A549 (cell line): ENCODE measurements at regions not wholly inside any gene's neighbourhood (a gene's known extent, or its start where the extent isn't known, plus 50 kb on each side); places are given as distances from the start of the nearest gene placed in this dataset.

Experiments
- ATAC-seq, 2 experiments: fragments of 200-7000 bp in 1 of 2; fragments of >200 bp in 1 of 2; cut with Nextera tagmentation in 1 of 2; cut with Tn5 transposase in 1 of 2; 3 replicates each; pipeline versions ENCODE4 v1.8.0 to v1.9.1; 2018 to 2020; ENCODE audit warnings: mild to moderate bottlenecking in 1 of 2, moderate library complexity in 1 of 2
- CTCF ChIA-PET: fragments of 300-600 bp; sonication (Branson Sonifier 250); formaldehyde crosslinking; extraction: SDS; loops from one replicate; lab custom pipeline; 2021; ENCODE audit warnings: antibody characterized with exemption, inconsistent platforms; lab: Yijun Ruan, JAX
- POLR2A ChIA-PET: fragments of 350-600 bp; formaldehyde crosslinking; extraction: SDS; loops from one replicate; lab custom pipeline; 2021; ENCODE audit warnings: antibody characterized with exemption, inconsistent platforms; lab: Yijun Ruan, JAX
- DNase-seq, 2 experiments: peaks; one replicate each; pipeline versions ENCODE4 v3.0.0 to v3.0.0-alpha.2; 2011 to 2016; ENCODE audit warnings: low read depth in 1 of 2, low spot score in 1 of 2
- FAIRE-seq: peaks from 2 replicates; lab custom pipeline; 2011; peaks lifted over from hg19 to GRCh38; lab: Jason Lieb, UNC
- H3K27ac ChIP-seq, 2 experiments: fragments of >200 bp; sonication (Bioruptor Twin); formaldehyde crosslinking; 3 replicates each; pipeline ENCODE4 v1.5.1; 2016 to 2017
- H3K4me1 ChIP-seq: fragments of >200 bp; sonication (Bioruptor Twin); formaldehyde crosslinking; 3 replicates; pipeline ENCODE4 v1.6.1; 2016
- H3K4me2 ChIP-seq: fragments of >200 bp; sonication (Bioruptor Twin); formaldehyde crosslinking; 3 replicates; pipeline ENCODE4 v1.6.1; 2016
- H3K4me3 ChIP-seq: fragments of >200 bp; sonication (Bioruptor Twin); formaldehyde crosslinking; 3 replicates; pipeline ENCODE4 v1.5.1; 2016
- H3K9me3 ChIP-seq: fragments of >200 bp; sonication (Bioruptor Twin); formaldehyde crosslinking; 3 replicates; pipeline ENCODE4 v1.6.1; 2016
- BHLHE40 ChIP-seq: IDR thresholded peaks from 2 replicates; pipeline ENCODE4 v1.6.1; 2012; ENCODE audit warnings: low read depth, low read length, inconsistent platforms
- EHF ChIP-seq: fragments of 250-450 bp; sonication (Bioruptor Pico); IDR thresholded peaks from 2 replicates; pipeline ENCODE4 v1.5.0; 2020; ENCODE audit warnings: mild to moderate bottlenecking
- EHMT2 ChIP-seq: fragments of 200-600 bp; sonication (generic); IDR thresholded peaks from 2 replicates; pipeline ENCODE4 v1.6.1; 2016; ENCODE audit warnings: antibody characterized with exemption, low read depth, mild to moderate bottlenecking, moderate library complexity
- EP300 ChIP-seq, 2 experiments: fragments of >200 bp; sonication (Bioruptor Twin); formaldehyde crosslinking; IDR thresholded peaks; 2 replicates in 1 of 2; 3 replicates in 1 of 2; pipeline ENCODE4 v1.6.1; 2016 to 2017
- ESRRA ChIP-seq: fragments of 150-350 bp; IDR thresholded peaks from 2 replicates; pipeline ENCODE4 v1.6.1; 2014; ENCODE audit warnings: mild to moderate bottlenecking, low read length, borderline replicate concordance
- FOSL2 ChIP-seq, 2 experiments: fragments of 450-650 bp in 1 of 2; fragments of >200 bp in 1 of 2; sonication (Bioruptor Twin) in 1 of 2; formaldehyde crosslinking; IDR thresholded peaks; 2 replicates each; pipeline versions ENCODE4 v1.5.0 to v1.6.1; 2016 to 2020; ENCODE audit warnings: mild to moderate bottlenecking in 1 of 2, moderate library complexity in 1 of 2
- GATA3 ChIP-seq: IDR thresholded peaks from 2 replicates; pipeline ENCODE4 v1.6.1; 2012; ENCODE audit warnings: borderline replicate concordance
- HDAC2 ChIP-seq: fragments of 200-600 bp; sonication (generic); IDR thresholded peaks from 2 replicates; pipeline ENCODE4 v1.6.1; 2016
- HEYL ChIP-seq: fragments of 250-450 bp; sonication (Bioruptor Pico); IDR thresholded peaks from 2 replicates; pipeline ENCODE4 v1.8.0; 2021; ENCODE audit warnings: mild to moderate bottlenecking, moderate library complexity
- HOXB5 ChIP-seq: fragments of 250-450 bp; sonication (Bioruptor Pico); IDR thresholded peaks from 2 replicates; pipeline ENCODE4 v1.5.0; 2020; ENCODE audit warnings: mild to moderate bottlenecking, moderate library complexity
- JUN ChIP-seq, 2 experiments: fragments of >200 bp; sonication (Bioruptor Twin); formaldehyde crosslinking; IDR thresholded peaks; 2 replicates in 1 of 2; 3 replicates in 1 of 2; pipeline ENCODE4 v1.6.1; 2016 to 2017
- KDM5A ChIP-seq: fragments of 200-600 bp; sonication (generic); IDR thresholded peaks from 2 replicates; pipeline ENCODE4 v1.6.1; 2016; ENCODE audit warnings: antibody characterized with exemption, mild to moderate bottlenecking
- MAFK ChIP-seq: fragments of 450-650 bp; IDR thresholded peaks from 2 replicates; pipeline ENCODE4 v1.6.1; 2014; ENCODE audit not compliant: partially characterized antibody
- MAZ ChIP-seq: fragments of 150-350 bp; IDR thresholded peaks from 2 replicates; pipeline ENCODE4 v1.6.1; 2014; ENCODE audit warnings: antibody characterized with exemption, low read depth, low read length, borderline replicate concordance
- NFE2L2 ChIP-seq: fragments of 150-350 bp; conservative IDR thresholded peaks from 2 replicates; pipeline ENCODE4 v1.6.1; 2014; ENCODE audit warnings: low read length
- NPAS2 ChIP-seq: fragments of 250-450 bp; sonication (Bioruptor Pico); IDR thresholded peaks from 2 replicates; pipeline ENCODE4 v1.8.0; 2022; ENCODE audit warnings: mild to moderate bottlenecking, moderate library complexity, borderline replicate concordance
- PHF8 ChIP-seq: fragments of 200-600 bp; sonication (generic); IDR thresholded peaks from 2 replicates; pipeline ENCODE4 v1.6.1; 2016; ENCODE audit warnings: low read depth, mild to moderate bottlenecking, antibody characterized with exemption, moderate library complexity, borderline replicate concordance
- RNF2 ChIP-seq: fragments of 200-600 bp; sonication (generic); IDR thresholded peaks from 2 replicates; pipeline ENCODE4 v1.6.1; 2016; ENCODE audit warnings: low read depth, mild to moderate bottlenecking, antibody characterized with exemption, moderate library complexity, borderline replicate concordance
- ZNF302 ChIP-seq: fragments of 250-450 bp; sonication (Bioruptor Pico); IDR thresholded peaks from 2 replicates; pipeline ENCODE4 v1.9.0; 2021; ENCODE audit warnings: inconsistent platforms, mild to moderate bottlenecking, moderate library complexity
- WGBS: methylation state at CpG from one replicate; pipeline ENCODE4 v1.1.6; 2017; ENCODE audit errors: missing lambda C conversion rate; 5-methylcytosine and 5-hydroxymethylcytosine counted together
- TF ChIP-seq, protein P1 (sequence below): fragments of 250-450 bp; sonication (Bioruptor Pico); IDR thresholded peaks from 2 replicates; pipeline ENCODE4 v1.5.0; 2021; ENCODE audit warnings: mild to moderate bottlenecking, moderate library complexity, borderline replicate concordance
- TF ChIP-seq, protein P2 (sequence below): fragments of 150-350 bp; IDR thresholded peaks from 2 replicates; pipeline ENCODE4 v1.6.1; 2014; ENCODE audit warnings: low read depth, mild to moderate bottlenecking, low read length
- TF ChIP-seq, protein P3 (sequence below): IDR thresholded peaks from 2 replicates; pipeline ENCODE4 v1.6.1; 2012
- TF ChIP-seq, protein P4 (sequence below): IDR thresholded peaks from 2 replicates; pipeline ENCODE4 v1.6.1; 2012
- TF ChIP-seq, protein P5 (sequence below): fragments of >200 bp; sonication (Bioruptor Twin); formaldehyde crosslinking; IDR thresholded peaks from 2 replicates; pipeline ENCODE4 v1.6.1; 2016
- TF ChIP-seq, protein P6 (sequence below): fragments of 450-650 bp; IDR thresholded peaks from 2 replicates; pipeline ENCODE4 v1.6.1; 2014; ENCODE audit warnings: antibody characterized with exemption
- TF ChIP-seq, protein P7 (sequence below): fragments of 200-600 bp; sonication (generic); IDR thresholded peaks from 2 replicates; pipeline ENCODE4 v1.6.1; 2016; ENCODE audit warnings: antibody characterized with exemption, mild to moderate bottlenecking, moderate library complexity

DNA sequence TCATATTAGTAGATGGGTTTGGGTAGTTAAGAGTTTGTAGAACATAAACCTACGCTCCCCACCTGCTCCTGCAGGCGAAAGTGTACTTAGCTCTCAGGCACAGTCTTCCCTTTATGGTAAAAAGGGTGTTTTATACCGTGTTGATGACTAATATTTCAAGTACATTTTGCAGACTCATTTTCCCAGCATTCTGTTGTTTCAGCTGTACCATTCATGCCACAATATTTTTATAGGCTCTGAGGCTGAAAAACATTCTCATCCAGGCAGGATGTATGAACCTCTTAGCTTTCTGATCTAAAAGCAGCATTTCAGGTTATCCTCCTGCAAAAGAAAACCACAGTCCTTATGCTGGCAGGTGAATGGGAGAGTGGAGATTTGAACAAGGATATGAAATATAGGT, 231.4 kb downstream of the NR2F1-AS1 start:
- FAIRE-seq (no peak), ATAC-seq (no peak), DNase-seq (no peak)
- Histone ChIP-seq H3K4me1 (no peaks in the 10 kb centered on the region), H3K27ac (no peak overlapping the region), H3K4me2 (no peak overlapping the region), H3K9me3 (no peaks in the 10 kb centered on the region), H3K4me3 (no peak overlapping the region)
- CTCF ChIA-PET, result no interaction called here
- TF ChIP-seq ESRRA (no peak), BHLHE40 (no peak), RNF2 (no peak), KDM5A (no peak), HDAC2 (no peak), NPAS2 (CRISPR knock-in tag) (no peak)
- TF ChIP-seq, protein P1, sequence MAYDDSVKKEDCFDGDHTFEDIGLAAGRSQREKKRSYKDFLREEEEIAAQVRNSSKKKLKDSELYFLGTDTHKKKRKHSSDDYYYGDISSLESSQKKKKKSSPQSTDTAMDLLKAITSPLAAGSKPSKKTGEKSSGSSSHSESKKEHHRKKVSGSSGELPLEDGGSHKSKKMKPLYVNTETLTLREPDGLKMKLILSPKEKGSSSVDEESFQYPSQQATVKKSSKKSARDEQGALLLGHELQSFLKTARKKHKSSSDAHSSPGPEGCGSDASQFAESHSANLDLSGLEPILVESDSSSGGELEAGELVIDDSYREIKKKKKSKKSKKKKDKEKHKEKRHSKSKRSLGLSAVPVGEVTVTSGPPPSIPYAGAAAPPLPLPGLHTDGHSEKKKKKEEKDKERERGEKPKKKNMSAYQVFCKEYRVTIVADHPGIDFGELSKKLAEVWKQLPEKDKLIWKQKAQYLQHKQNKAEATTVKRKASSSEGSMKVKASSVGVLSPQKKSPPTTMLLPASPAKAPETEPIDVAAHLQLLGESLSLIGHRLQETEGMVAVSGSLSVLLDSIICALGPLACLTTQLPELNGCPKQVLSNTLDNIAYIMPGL, result no peak
- TF ChIP-seq, protein P2, sequence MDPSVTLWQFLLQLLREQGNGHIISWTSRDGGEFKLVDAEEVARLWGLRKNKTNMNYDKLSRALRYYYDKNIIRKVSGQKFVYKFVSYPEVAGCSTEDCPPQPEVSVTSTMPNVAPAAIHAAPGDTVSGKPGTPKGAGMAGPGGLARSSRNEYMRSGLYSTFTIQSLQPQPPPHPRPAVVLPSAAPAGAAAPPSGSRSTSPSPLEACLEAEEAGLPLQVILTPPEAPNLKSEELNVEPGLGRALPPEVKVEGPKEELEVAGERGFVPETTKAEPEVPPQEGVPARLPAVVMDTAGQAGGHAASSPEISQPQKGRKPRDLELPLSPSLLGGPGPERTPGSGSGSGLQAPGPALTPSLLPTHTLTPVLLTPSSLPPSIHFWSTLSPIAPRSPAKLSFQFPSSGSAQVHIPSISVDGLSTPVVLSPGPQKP, result no peak
- TF ChIP-seq, protein P3, sequence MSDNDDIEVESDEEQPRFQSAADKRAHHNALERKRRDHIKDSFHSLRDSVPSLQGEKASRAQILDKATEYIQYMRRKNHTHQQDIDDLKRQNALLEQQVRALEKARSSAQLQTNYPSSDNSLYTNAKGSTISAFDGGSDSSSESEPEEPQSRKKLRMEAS, result no peak
- TF ChIP-seq, protein P4, sequence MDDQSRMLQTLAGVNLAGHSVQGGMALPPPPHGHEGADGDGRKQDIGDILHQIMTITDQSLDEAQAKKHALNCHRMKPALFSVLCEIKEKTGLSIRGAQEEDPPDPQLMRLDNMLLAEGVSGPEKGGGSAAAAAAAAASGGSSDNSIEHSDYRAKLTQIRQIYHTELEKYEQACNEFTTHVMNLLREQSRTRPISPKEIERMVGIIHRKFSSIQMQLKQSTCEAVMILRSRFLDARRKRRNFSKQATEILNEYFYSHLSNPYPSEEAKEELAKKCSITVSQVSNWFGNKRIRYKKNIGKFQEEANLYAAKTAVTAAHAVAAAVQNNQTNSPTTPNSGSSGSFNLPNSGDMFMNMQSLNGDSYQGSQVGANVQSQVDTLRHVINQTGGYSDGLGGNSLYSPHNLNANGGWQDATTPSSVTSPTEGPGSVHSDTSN, result no peak
- TF ChIP-seq, protein P5, sequence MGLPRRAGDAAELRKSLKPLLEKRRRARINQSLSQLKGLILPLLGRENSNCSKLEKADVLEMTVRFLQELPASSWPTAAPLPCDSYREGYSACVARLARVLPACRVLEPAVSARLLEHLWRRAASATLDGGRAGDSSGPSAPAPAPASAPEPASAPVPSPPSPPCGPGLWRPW, result no peak
- WGBS, result 46% methylated on average over 3 of the region's 3 CpGs
- POLR2A ChIA-PET, result no interaction called here

DNA sequence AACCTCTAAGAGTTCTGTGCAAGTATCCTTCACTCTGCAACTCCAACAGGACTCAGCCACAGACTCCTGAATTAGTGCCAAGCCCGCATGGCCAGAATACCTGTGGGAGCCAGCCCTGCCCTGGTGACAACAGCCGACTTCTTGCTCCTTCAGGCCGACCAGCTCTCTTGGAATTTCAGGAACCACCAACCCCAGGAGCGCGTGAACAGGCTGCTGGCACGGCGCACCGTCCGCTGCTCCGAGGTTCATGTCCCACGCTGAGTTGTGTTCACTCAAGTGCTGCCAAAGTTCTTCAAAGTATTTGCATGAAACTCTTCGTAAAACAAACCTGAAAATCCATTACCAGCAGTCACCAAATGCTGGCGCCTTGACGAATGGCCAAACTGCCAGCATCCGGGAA, 232.8 kb downstream of the NR2F1-AS1 start:
- H3K4me1 ChIP-seq, result no peaks in the 10 kb centered on the region
- H3K4me3 ChIP-seq, result no peak overlapping the region
- H3K27ac ChIP-seq, result no peak overlapping the region
- DNase-seq, result no peak
- no peak for ATAC-seq
- no peaks in the 10 kb centered on the region for H3K9me3 ChIP-seq
- ChIA-PET CTCF (no interaction called here), POLR2A (no interaction called here)
- no peak for FAIRE-seq
- no peak overlapping the region for H3K4me2 ChIP-seq
- WGBS, result 87% methylated on average over 13 of the region's 15 CpGs
- TF ChIP-seq, protein P5, result no peak
- no peak for TF ChIP-seq HOXB5 (CRISPR knock-in tag)
- no peak for TF ChIP-seq MAZ
- TF ChIP-seq FOSL2 (IDR thresholded peaks at IDR 0.05), result no peak
- no peak for TF ChIP-seq FOSL2 (CRISPR knock-in tag; IDR thresholded peaks at IDR 0.05)
- TF ChIP-seq, protein P6, sequence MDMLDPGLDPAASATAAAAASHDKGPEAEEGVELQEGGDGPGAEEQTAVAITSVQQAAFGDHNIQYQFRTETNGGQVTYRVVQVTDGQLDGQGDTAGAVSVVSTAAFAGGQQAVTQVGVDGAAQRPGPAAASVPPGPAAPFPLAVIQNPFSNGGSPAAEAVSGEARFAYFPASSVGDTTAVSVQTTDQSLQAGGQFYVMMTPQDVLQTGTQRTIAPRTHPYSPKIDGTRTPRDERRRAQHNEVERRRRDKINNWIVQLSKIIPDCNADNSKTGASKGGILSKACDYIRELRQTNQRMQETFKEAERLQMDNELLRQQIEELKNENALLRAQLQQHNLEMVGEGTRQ, result no peak
- TF ChIP-seq, protein P1, result no peak
- TF ChIP-seq JUN (IDR thresholded peaks at IDR 0.05), result no peak
- no peak for TF ChIP-seq EP300 (IDR thresholded peaks at IDR 0.05)
- no peak for TF ChIP-seq MAFK
- TF ChIP-seq NFE2L2, result no peak
- TF ChIP-seq PHF8, result no peak
- TF ChIP-seq ZNF302, result no peak
- no peak for TF ChIP-seq GATA3
- TF ChIP-seq RNF2, result no peak
- no peak for TF ChIP-seq EHMT2
- TF ChIP-seq, protein P7, sequence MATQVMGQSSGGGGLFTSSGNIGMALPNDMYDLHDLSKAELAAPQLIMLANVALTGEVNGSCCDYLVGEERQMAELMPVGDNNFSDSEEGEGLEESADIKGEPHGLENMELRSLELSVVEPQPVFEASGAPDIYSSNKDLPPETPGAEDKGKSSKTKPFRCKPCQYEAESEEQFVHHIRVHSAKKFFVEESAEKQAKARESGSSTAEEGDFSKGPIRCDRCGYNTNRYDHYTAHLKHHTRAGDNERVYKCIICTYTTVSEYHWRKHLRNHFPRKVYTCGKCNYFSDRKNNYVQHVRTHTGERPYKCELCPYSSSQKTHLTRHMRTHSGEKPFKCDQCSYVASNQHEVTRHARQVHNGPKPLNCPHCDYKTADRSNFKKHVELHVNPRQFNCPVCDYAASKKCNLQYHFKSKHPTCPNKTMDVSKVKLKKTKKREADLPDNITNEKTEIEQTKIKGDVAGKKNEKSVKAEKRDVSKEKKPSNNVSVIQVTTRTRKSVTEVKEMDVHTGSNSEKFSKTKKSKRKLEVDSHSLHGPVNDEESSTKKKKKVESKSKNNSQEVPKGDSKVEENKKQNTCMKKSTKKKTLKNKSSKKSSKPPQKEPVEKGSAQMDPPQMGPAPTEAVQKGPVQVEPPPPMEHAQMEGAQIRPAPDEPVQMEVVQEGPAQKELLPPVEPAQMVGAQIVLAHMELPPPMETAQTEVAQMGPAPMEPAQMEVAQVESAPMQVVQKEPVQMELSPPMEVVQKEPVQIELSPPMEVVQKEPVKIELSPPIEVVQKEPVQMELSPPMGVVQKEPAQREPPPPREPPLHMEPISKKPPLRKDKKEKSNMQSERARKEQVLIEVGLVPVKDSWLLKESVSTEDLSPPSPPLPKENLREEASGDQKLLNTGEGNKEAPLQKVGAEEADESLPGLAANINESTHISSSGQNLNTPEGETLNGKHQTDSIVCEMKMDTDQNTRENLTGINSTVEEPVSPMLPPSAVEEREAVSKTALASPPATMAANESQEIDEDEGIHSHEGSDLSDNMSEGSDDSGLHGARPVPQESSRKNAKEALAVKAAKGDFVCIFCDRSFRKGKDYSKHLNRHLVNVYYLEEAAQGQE, result no peak
- no peak for TF ChIP-seq HEYL (CRISPR knock-in tag)
- no peak for TF ChIP-seq EHF (CRISPR knock-in tag)
